ENCODE measurements at regions not wholly inside any gene's neighbourhood (a gene's known extent, or its start where the extent isn't known, plus 50 kb on each side); places are given as distances from the start of the nearest gene placed in this dataset.

GRCh38 chr5:81843845-81844244 lies 92.9 kb upstream of the SSBP2 start:
- no peak for TF ChIP-seq CTCF (IDR thresholded peaks at IDR 0.05)
- no peak for TF ChIP-seq EZH2 (IDR thresholded peaks at IDR 0.05; ENCODE audit: borderline replicate concordance, insufficient read depth, low read depth, low read length, poor library complexity, severe bottlenecking)

All from B cell (primary cell).